A549 (cell line): ENCODE measurements at regions not wholly inside any gene's neighbourhood (a gene's known extent, or its start where the extent isn't known, plus 50 kb on each side); places are given as distances from the start of the nearest gene placed in this dataset.

ENCODE experiments used
- ATAC-seq, 2 experiments: fragments of 200-7000 bp in 1 of 2; fragments of >200 bp in 1 of 2; cut with Nextera tagmentation in 1 of 2; cut with Tn5 transposase in 1 of 2; 3 replicates each; pipeline versions ENCODE4 v1.8.0 to v1.9.1; 2018 to 2020; ENCODE audit warnings: mild to moderate bottlenecking in 1 of 2, moderate library complexity in 1 of 2
- CTCF ChIA-PET: fragments of 300-600 bp; sonication (Branson Sonifier 250); formaldehyde crosslinking; extraction: SDS; loops from one replicate; lab custom pipeline; 2021; ENCODE audit warnings: antibody characterized with exemption, inconsistent platforms; lab: Yijun Ruan, JAX
- POLR2A ChIA-PET: fragments of 350-600 bp; formaldehyde crosslinking; extraction: SDS; loops from one replicate; lab custom pipeline; 2021; ENCODE audit warnings: antibody characterized with exemption, inconsistent platforms; lab: Yijun Ruan, JAX
- DNase-seq, 2 experiments: peaks; one replicate each; pipeline versions ENCODE4 v3.0.0 to v3.0.0-alpha.2; 2011 to 2016; ENCODE audit warnings: low read depth in 1 of 2, low spot score in 1 of 2
- FAIRE-seq: peaks from 2 replicates; lab custom pipeline; 2011; peaks lifted over from hg19 to GRCh38; lab: Jason Lieb, UNC
- H3K27ac ChIP-seq, 2 experiments: fragments of >200 bp; sonication (Bioruptor Twin); formaldehyde crosslinking; 3 replicates each; pipeline ENCODE4 v1.5.1; 2016 to 2017
- H3K4me1 ChIP-seq: fragments of >200 bp; sonication (Bioruptor Twin); formaldehyde crosslinking; 3 replicates; pipeline ENCODE4 v1.6.1; 2016
- H3K4me2 ChIP-seq: fragments of >200 bp; sonication (Bioruptor Twin); formaldehyde crosslinking; 3 replicates; pipeline ENCODE4 v1.6.1; 2016
- H3K4me3 ChIP-seq: fragments of >200 bp; sonication (Bioruptor Twin); formaldehyde crosslinking; 3 replicates; pipeline ENCODE4 v1.5.1; 2016
- H3K9me3 ChIP-seq: fragments of >200 bp; sonication (Bioruptor Twin); formaldehyde crosslinking; 3 replicates; pipeline ENCODE4 v1.6.1; 2016
- BCL3 ChIP-seq: fragments of >200 bp; sonication (Bioruptor Twin); formaldehyde crosslinking; IDR thresholded peaks from 3 replicates; pipeline ENCODE4 v1.6.1; 2016
- BHLHE40 ChIP-seq: IDR thresholded peaks from 2 replicates; pipeline ENCODE4 v1.6.1; 2012; ENCODE audit warnings: low read depth, low read length, inconsistent platforms
- CBX2 ChIP-seq: fragments of 200-600 bp; sonication (generic); IDR thresholded peaks from 2 replicates; pipeline ENCODE4 v1.6.1; 2016; ENCODE audit warnings: low read depth, mild to moderate bottlenecking, borderline replicate concordance
- CHD4 ChIP-seq: fragments of 200-600 bp; sonication (generic); IDR thresholded peaks from 2 replicates; pipeline ENCODE4 v1.6.1; 2016; ENCODE audit warnings: antibody characterized with exemption, mild to moderate bottlenecking, borderline replicate concordance
- E2F6 ChIP-seq: IDR thresholded peaks from 2 replicates; pipeline ENCODE4 v1.6.1; 2012; ENCODE audit warnings: low read depth, borderline replicate concordance
- EHF ChIP-seq: fragments of 250-450 bp; sonication (Bioruptor Pico); IDR thresholded peaks from 2 replicates; pipeline ENCODE4 v1.5.0; 2020; ENCODE audit warnings: mild to moderate bottlenecking
- EHMT2 ChIP-seq: fragments of 200-600 bp; sonication (generic); IDR thresholded peaks from 2 replicates; pipeline ENCODE4 v1.6.1; 2016; ENCODE audit warnings: antibody characterized with exemption, low read depth, mild to moderate bottlenecking, moderate library complexity
- HES2 ChIP-seq: fragments of >200 bp; sonication (Bioruptor Twin); formaldehyde crosslinking; IDR thresholded peaks from 2 replicates; pipeline ENCODE4 v1.6.1; 2016
- HEYL ChIP-seq: fragments of 250-450 bp; sonication (Bioruptor Pico); IDR thresholded peaks from 2 replicates; pipeline ENCODE4 v1.8.0; 2021; ENCODE audit warnings: mild to moderate bottlenecking, moderate library complexity
- MAFK ChIP-seq: fragments of 450-650 bp; IDR thresholded peaks from 2 replicates; pipeline ENCODE4 v1.6.1; 2014; ENCODE audit not compliant: partially characterized antibody
- NFE2L2 ChIP-seq: fragments of 150-350 bp; conservative IDR thresholded peaks from 2 replicates; pipeline ENCODE4 v1.6.1; 2014; ENCODE audit warnings: low read length
- NR3C1 ChIP-seq: fragments of >200 bp; sonication (Bioruptor Twin); formaldehyde crosslinking; IDR thresholded peaks from 3 replicates; pipeline ENCODE4 v1.6.1; 2017
- PBX3 ChIP-seq: IDR thresholded peaks from 2 replicates; pipeline ENCODE4 v1.6.1; 2012
- PHF8 ChIP-seq: fragments of 200-600 bp; sonication (generic); IDR thresholded peaks from 2 replicates; pipeline ENCODE4 v1.6.1; 2016; ENCODE audit warnings: low read depth, mild to moderate bottlenecking, antibody characterized with exemption, moderate library complexity, borderline replicate concordance
- POLR2A ChIP-seq: IDR thresholded peaks from 2 replicates; pipeline ENCODE4 v1.6.1; 2012; ENCODE audit warnings: mild to moderate bottlenecking, low read length
- RNF2 ChIP-seq: fragments of 200-600 bp; sonication (generic); IDR thresholded peaks from 2 replicates; pipeline ENCODE4 v1.6.1; 2016; ENCODE audit warnings: low read depth, mild to moderate bottlenecking, antibody characterized with exemption, moderate library complexity, borderline replicate concordance
- WGBS: methylation state at CpG from one replicate; pipeline ENCODE4 v1.1.6; 2017; ENCODE audit errors: missing lambda C conversion rate; 5-methylcytosine and 5-hydroxymethylcytosine counted together

GRCh38 chr2:2873450-2873811 is 504.2 kb downstream of the EIPR1 start:
- Histone ChIP-seq H3K9me3 (no peaks in the 10 kb centered on the region), H3K4me2 (no peak overlapping the region), H3K4me3 (no peak overlapping the region), H3K27ac (no peak overlapping the region), H3K4me1 (no peaks in the 10 kb centered on the region)
- FAIRE-seq (no peak), ATAC-seq (no peak), DNase-seq (no peak)
- WGBS = 45% methylated on average over 7 of the region's 7 CpGs
- CTCF ChIA-PET = interaction anchor here (1.0 kb wide), 1 partner anchor 19 kb away, joined by 3 read pairs; no protein-coding TSS in a partner anchor
- POLR2A ChIA-PET = no interaction called here
- TF ChIP-seq HES2 (no peak), MAFK (no peak), EHMT2 (no peak), POLR2A (no peak), PHF8 (no peak)

GRCh38 chr2:2872713-2873449 is 504.7 kb downstream of the EIPR1 start:
- Histone ChIP-seq H3K4me3 (no peak overlapping the region), H3K4me2 (no peak overlapping the region), H3K4me1 (no peaks in the 10 kb centered on the region), H3K9me3 (no peaks in the 10 kb centered on the region), H3K27ac (no peak overlapping the region)
- no peak for DNase-seq
- CTCF ChIA-PET = interaction anchor here (1.0 kb wide), 1 partner anchor 18 kb away, joined by 3 read pairs; no protein-coding TSS in a partner anchor
- ATAC-seq = no peak
- POLR2A ChIA-PET = no interaction called here
- WGBS = 14% methylated on average over 3 of the region's 3 CpGs
- FAIRE-seq = no peak
- TF ChIP-seq NFE2L2 = no peak
- TF ChIP-seq RNF2 = no peak
- TF ChIP-seq MAFK = no peak
- no peak for TF ChIP-seq NR3C1
- no peak for TF ChIP-seq E2F6

- TF ChIP-seq BCL3 (no peak), CHD4 (no peak), BHLHE40 (no peak), CBX2 (no peak), PBX3 (no peak), HEYL (no peak), EHF (CRISPR knock-in tag) (no peak), POLR2A (no peak)
- TF ChIP-seq, all 56 proteins: peak for 0
- H3K4me3 ChIP-seq = no peak overlapping the region
- POLR2A ChIA-PET = no interaction called here
- no peak for FAIRE-seq
- CTCF ChIA-PET = no interaction called here
- H3K4me2 ChIP-seq = no peak overlapping the region
- WGBS = 41% methylated on average over 15 of the region's 15 CpGs
- ATAC-seq = no peak
- no peaks in the 10 kb centered on the region for H3K4me1 ChIP-seq
- DNase-seq = no peak
- H3K27ac ChIP-seq = no peak overlapping the region
- no peaks in the 10 kb centered on the region for H3K9me3 ChIP-seq
Measured at GRCh38 chr2:2872309-2872617, 505.4 kb downstream of the EIPR1 start.
